Mesothelial cell of epicardium (in vitro differentiated cells): ENCODE measurements at regions not wholly inside any gene's neighbourhood (a gene's known extent, or its start where the extent isn't known, plus 50 kb on each side); places are given as distances from the start of the nearest gene placed in this dataset.

ENCODE experiments used
- DNase-seq, 2 experiments: peaks; one replicate each; pipeline ENCODE4 v3.0.0; 2021; ENCODE audit warnings: low spot score in 2 of 2; ENCODE audit not compliant: unreplicated experiment in 2 of 2
- H3K27ac Mint-ChIP-seq: 2 replicates; pipeline ENCODE4 v1.8.0; 2021; ENCODE audit warnings: mixed read lengths
- H3K27me3 Mint-ChIP-seq: 2 replicates; pipeline ENCODE4 v1.8.0; 2021; ENCODE audit warnings: low read depth, mixed read lengths
- H3K36me3 Mint-ChIP-seq: 2 replicates; pipeline ENCODE4 v1.8.0; 2021; ENCODE audit warnings: mixed read lengths
- H3K4me1 Mint-ChIP-seq: 2 replicates; pipeline ENCODE4 v1.8.0; 2021; ENCODE audit warnings: mixed read lengths
- H3K4me3 Mint-ChIP-seq: 2 replicates; pipeline ENCODE4 v1.8.0; 2021; ENCODE audit warnings: mild to moderate bottlenecking, moderate library complexity, mixed read lengths
- H3K9me3 Mint-ChIP-seq: 2 replicates; pipeline ENCODE4 v1.8.0; 2021; ENCODE audit warnings: mixed read lengths
- CTCF ChIP-seq: fragments of 200-600 bp; sonication (generic); IDR thresholded peaks from one replicate; pipeline ENCODE4 v1.5.0; 2021; ENCODE audit warnings: antibody characterized with exemption; ENCODE audit not compliant: unreplicated experiment

- Mint-ChIP-seq H3K4me3 (no peak overlapping the region), H3K9me3 (no peaks in the 10 kb centered on the region), H3K36me3 (no peaks in the 10 kb centered on the region), H3K27ac (no peak overlapping the region), H3K4me1 (no peaks in the 10 kb centered on the region), H3K27me3 (no peaks in the 10 kb centered on the region)
- no peak for TF ChIP-seq CTCF
- DNase-seq = no peak
Observed at GRCh38 chr1:95671098-95671497, 437.1 kb downstream of the RWDD3 start.

DNA sequence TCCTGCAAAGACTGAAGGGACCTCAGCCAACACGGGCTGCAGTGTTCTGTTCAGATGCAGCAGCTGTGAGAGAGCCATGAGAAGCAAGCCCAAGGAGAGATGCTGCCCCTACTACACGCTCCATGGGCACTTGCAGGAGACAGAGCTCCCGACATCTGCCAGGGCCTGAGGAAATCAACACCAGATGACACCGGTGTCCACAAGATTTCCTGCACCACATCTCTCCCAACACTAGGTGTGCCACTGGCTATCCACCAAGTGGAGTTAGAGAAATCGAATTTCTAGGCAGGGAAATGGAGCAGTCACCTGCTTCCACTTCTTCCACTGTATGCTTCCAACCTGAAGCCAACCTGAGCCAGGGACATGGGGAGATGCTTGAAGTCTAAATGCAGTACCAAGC, 445.3 kb downstream of the RWDD3 start:
- H3K27ac Mint-ChIP-seq = no peak overlapping the region
- no peaks in the 10 kb centered on the region for H3K9me3 Mint-ChIP-seq
- H3K4me1 Mint-ChIP-seq = no peaks in the 10 kb centered on the region
- no peak for TF ChIP-seq CTCF
- no peak overlapping the region for H3K4me3 Mint-ChIP-seq
- peaks cover 8% of the 10 kb centered on the region for H3K27me3 Mint-ChIP-seq
- DNase-seq = no peak
- no peaks in the 10 kb centered on the region for H3K36me3 Mint-ChIP-seq

- Mint-ChIP-seq H3K27me3 (peaks cover 8% of the 10 kb centered on the region), H3K4me1 (no peaks in the 10 kb centered on the region), H3K27ac (no peak overlapping the region), H3K4me3 (no peak overlapping the region), H3K36me3 (no peaks in the 10 kb centered on the region), H3K9me3 (no peaks in the 10 kb centered on the region)
- no peak for DNase-seq
- no peak for TF ChIP-seq CTCF
Observed at GRCh38 chr1:95685081-95685480, 451.1 kb downstream of the RWDD3 start.

DNA sequence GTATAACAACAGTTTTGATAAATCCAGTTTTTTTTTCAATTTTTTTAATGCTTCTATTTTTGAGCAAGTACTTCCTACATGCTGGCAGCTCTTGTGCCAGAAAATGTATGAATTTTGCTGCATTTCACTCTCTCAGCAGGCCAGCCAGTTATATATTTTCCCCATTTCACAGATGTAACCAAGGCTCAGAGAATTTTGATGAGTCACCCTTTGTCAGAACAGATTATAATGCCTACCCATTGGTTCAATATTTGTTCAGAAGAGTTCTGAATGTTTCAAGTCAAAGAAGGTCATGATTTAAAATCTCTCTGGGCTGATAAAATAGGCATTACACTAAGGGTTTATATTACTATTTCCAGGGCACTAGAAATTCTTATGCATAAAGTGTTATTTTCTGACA, 452.2 kb downstream of the RWDD3 start:
- H3K27me3 Mint-ChIP-seq = peaks cover 8% of the 10 kb centered on the region
- H3K36me3 Mint-ChIP-seq = no peaks in the 10 kb centered on the region
- TF ChIP-seq CTCF = no peak
- no peak overlapping the region for H3K27ac Mint-ChIP-seq
- no peaks in the 10 kb centered on the region for H3K9me3 Mint-ChIP-seq
- no peak for DNase-seq
- no peak overlapping the region for H3K4me3 Mint-ChIP-seq
- H3K4me1 Mint-ChIP-seq = no peaks in the 10 kb centered on the region

- Mint-ChIP-seq H3K4me3 (no peak overlapping the region), H3K36me3 (no peaks in the 10 kb centered on the region), H3K27ac (peak overlapping the region; percentile 59), H3K4me1 (peaks cover 5% of the 10 kb centered on the region), H3K9me3 (peaks cover 25% of the 10 kb centered on the region), H3K27me3 (no peaks in the 10 kb centered on the region)
- no peak for DNase-seq
- no peak for TF ChIP-seq CTCF
Observed at GRCh38 chr1:95699149-95699953, 465.3 kb downstream of the RWDD3 start.
